ENCODE measurements at regions not wholly inside any gene's neighbourhood (a gene's known extent, or its start where the extent isn't known, plus 50 kb on each side); places are given as distances from the start of the nearest gene placed in this dataset.

DNA sequence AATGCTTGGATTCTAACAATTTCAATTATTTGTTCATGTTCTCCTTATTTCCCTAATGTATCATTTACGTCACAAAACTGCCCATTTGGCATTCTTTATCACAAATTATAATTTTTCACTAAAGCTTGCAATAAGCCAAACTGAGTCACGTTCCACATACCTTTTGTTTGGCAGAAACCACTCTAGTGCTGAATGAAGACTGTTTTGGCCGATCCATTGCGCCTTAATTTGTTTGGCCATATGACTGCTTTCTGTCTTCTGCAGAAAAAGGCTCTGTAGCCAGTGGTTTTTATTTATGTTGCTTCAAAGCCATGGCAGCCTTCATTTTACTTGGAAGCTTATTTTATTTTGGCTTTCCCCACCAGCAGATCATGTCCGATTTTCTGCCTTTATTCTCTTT is 184.4 kb upstream of the HAND2 start:
- DNase-seq, result no peak
- intact Hi-C loops (cut with micrococcal nuclease), result no loop called here

DNA sequence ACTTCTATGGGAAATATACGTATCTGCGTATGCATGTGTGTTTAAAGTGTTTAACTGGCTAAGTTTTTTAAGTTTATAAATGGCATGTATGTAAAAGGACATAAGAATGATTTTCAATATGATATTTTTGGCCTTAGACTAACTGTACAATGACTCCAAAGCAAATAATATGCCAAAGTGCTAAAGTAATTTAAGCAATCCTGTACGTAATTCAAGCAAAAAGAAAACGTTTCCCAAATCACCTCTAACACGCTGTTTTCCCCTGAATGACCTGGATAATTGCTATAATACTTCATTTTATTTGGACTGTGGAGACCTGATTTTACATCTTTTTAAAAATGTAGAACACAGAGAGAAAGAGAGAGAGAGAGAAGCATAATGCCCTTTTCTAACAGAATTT is 183.0 kb upstream of the HAND2 start:
- Histone ChIP-seq H3K27ac (ENCODE audit: low read length) (no peak overlapping the region), H3K36me3 (ENCODE audit: low read depth, low read length) (no peaks in the 10 kb centered on the region), H3K4me1 (ENCODE audit: insufficient read depth, low read length) (no peaks in the 10 kb centered on the region), H2AFZ (ENCODE audit: low read length) (no peak overlapping the region), H4K20me1 (ENCODE audit: low read length) (no peaks in the 10 kb centered on the region), H3K9me3 (ENCODE audit: low read length) (no peaks in the 10 kb centered on the region), H3K9ac (ENCODE audit: low read length) (no peak overlapping the region), H3K9me2 (replicated peaks; ENCODE audit: low read length) (no peaks in the 10 kb centered on the region), H3K4me3 (ENCODE audit: low read length) (no peak overlapping the region), H3K27me3 (ENCODE audit: low read length) (peaks cover 4% of the 10 kb centered on the region; the same call in 1 of the 2 replicates), H3K4me2 (ENCODE audit: low read length) (no peak overlapping the region), H3F3A (ENCODE audit: low read length, unreplicated experiment) (no peaks in the 10 kb centered on the region), H3K79me2 (ENCODE audit: low read length) (no peaks in the 10 kb centered on the region)
- no peak for DNase-seq
- intact Hi-C loops (cut with micrococcal nuclease), result no loop called here
- TF ChIP-seq, protein P1, sequence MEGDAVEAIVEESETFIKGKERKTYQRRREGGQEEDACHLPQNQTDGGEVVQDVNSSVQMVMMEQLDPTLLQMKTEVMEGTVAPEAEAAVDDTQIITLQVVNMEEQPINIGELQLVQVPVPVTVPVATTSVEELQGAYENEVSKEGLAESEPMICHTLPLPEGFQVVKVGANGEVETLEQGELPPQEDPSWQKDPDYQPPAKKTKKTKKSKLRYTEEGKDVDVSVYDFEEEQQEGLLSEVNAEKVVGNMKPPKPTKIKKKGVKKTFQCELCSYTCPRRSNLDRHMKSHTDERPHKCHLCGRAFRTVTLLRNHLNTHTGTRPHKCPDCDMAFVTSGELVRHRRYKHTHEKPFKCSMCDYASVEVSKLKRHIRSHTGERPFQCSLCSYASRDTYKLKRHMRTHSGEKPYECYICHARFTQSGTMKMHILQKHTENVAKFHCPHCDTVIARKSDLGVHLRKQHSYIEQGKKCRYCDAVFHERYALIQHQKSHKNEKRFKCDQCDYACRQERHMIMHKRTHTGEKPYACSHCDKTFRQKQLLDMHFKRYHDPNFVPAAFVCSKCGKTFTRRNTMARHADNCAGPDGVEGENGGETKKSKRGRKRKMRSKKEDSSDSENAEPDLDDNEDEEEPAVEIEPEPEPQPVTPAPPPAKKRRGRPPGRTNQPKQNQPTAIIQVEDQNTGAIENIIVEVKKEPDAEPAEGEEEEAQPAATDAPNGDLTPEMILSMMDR (conservative IDR thresholded peaks at IDR 0.05; ENCODE audit: low read depth, low read length), result no peak
- TF ChIP-seq EZH2 (IDR thresholded peaks at IDR 0.05; ENCODE audit: low read length, unreplicated experiment) (no peak), EZH2phosphoT487 (IDR thresholded peaks at IDR 0.05; ENCODE audit: borderline replicate concordance, low read length) (no peak)
- no peak for ATAC-seq
- BruUV-seq (replicated peaks), result no TSS peak
- ChIA-PET CTCF (no interaction called here), POLR2A (ENCODE audit: unreplicated experiment) (no interaction called here)

More for the DNA sequence above, 184.4 kb upstream of the HAND2 start:
- Histone ChIP-seq H3K36me3 (ENCODE audit: low read depth, low read length) (no peaks in the 10 kb centered on the region), H3K27ac (ENCODE audit: low read length) (no peak overlapping the region), H3K9me2 (replicated peaks; ENCODE audit: low read length) (no peaks in the 10 kb centered on the region), H3K9me3 (ENCODE audit: low read length) (no peaks in the 10 kb centered on the region), H3K4me1 (ENCODE audit: insufficient read depth, low read length) (no peaks in the 10 kb centered on the region), H3F3A (ENCODE audit: low read length, unreplicated experiment) (no peaks in the 10 kb centered on the region), H4K20me1 (ENCODE audit: low read length) (no peaks in the 10 kb centered on the region), H3K79me2 (ENCODE audit: low read length) (no peaks in the 10 kb centered on the region), H3K27me3 (ENCODE audit: low read length) (peaks cover 4% of the 10 kb centered on the region; the same call in 1 of the 2 replicates), H3K4me3 (ENCODE audit: low read length) (no peak overlapping the region), H3K9ac (ENCODE audit: low read length) (no peak overlapping the region), H3K4me2 (ENCODE audit: low read length) (no peak overlapping the region), H2AFZ (ENCODE audit: low read length) (no peak overlapping the region)
- no peak for ATAC-seq
- no TSS peak for BruUV-seq (replicated peaks)
- CTCF ChIA-PET, result no interaction called here
- POLR2A ChIA-PET (ENCODE audit: unreplicated experiment), result no interaction called here
- no peak for TF ChIP-seq EZH2 (IDR thresholded peaks at IDR 0.05; ENCODE audit: low read length, unreplicated experiment)
- TF ChIP-seq, protein P1 (conservative IDR thresholded peaks at IDR 0.05; ENCODE audit: low read depth, low read length), result no peak
- TF ChIP-seq EZH2phosphoT487 (IDR thresholded peaks at IDR 0.05; ENCODE audit: borderline replicate concordance, low read length), result no peak

- no peaks in the 10 kb centered on the region for H3K4me1 ChIP-seq (ENCODE audit: insufficient read depth, low read length)
These were observed 177.8 kb upstream of the HAND2 start for GRCh38 chr4:173707658-173708419.

More at GRCh38 chr4:173707658-173708419, 177.8 kb upstream of the HAND2 start:
- no TSS peak for BruUV-seq (replicated peaks)
- Histone ChIP-seq H3K27ac (ENCODE audit: low read length) (no peak overlapping the region), H2AFZ (ENCODE audit: low read length) (no peak overlapping the region), H3K27me3 (ENCODE audit: low read length) (peaks cover 20% of the 10 kb centered on the region), H3K4me3 (ENCODE audit: low read length) (no peak overlapping the region), H3K9me3 (ENCODE audit: low read length) (no peaks in the 10 kb centered on the region), H3K4me2 (ENCODE audit: low read length) (no peak overlapping the region), H3K79me2 (ENCODE audit: low read length) (no peaks in the 10 kb centered on the region), H3K9ac (ENCODE audit: low read length) (no peak overlapping the region), H3F3A (ENCODE audit: low read length, unreplicated experiment) (no peaks in the 10 kb centered on the region), H3K9me2 (replicated peaks; ENCODE audit: low read length) (no peaks in the 10 kb centered on the region), H4K20me1 (ENCODE audit: low read length) (no peaks in the 10 kb centered on the region), H3K36me3 (ENCODE audit: low read depth, low read length) (no peaks in the 10 kb centered on the region)
- ATAC-seq (no peak), DNase-seq (no peak)
- intact Hi-C loops (cut with micrococcal nuclease), result no loop called here
- ChIA-PET CTCF (no interaction called here), POLR2A (ENCODE audit: unreplicated experiment) (no interaction called here)
- TF ChIP-seq EZH2 (IDR thresholded peaks at IDR 0.05; ENCODE audit: low read length, unreplicated experiment), result no peak
- TF ChIP-seq, protein P1 (conservative IDR thresholded peaks at IDR 0.05; ENCODE audit: low read depth, low read length), result no peak
- TF ChIP-seq EZH2phosphoT487 (IDR thresholded peaks at IDR 0.05; ENCODE audit: borderline replicate concordance, low read length), result no peak

All from PC-3 (cell line).